ENCODE measurements at regions not wholly inside any gene's neighbourhood (a gene's known extent, or its start where the extent isn't known, plus 50 kb on each side); places are given as distances from the start of the nearest gene placed in this dataset.

- TF ChIP-seq POLR2AphosphoS5 (IDR thresholded peaks at IDR 0.05; ENCODE audit: low read depth, low read length) (no peak), POLR2A (IDR thresholded peaks at IDR 0.05; ENCODE audit: low read depth, low read length) (no peak)
Measured at GRCh38 chr7:27389496-27389895, 146.9 kb downstream of the EVX1 start.

Measured in GM12892 (cell line).